GM12872 (cell line): ENCODE measurements at regions not wholly inside any gene's neighbourhood (a gene's known extent, or its start where the extent isn't known, plus 50 kb on each side); places are given as distances from the start of the nearest gene placed in this dataset.

Experiments used
- TF ChIP-seq, protein P1 (sequence below): IDR thresholded peaks from 3 replicates; pipeline ENCODE4 v1.5.1; 2011; ENCODE audit warnings: low read depth, mild to moderate bottlenecking, low read length, moderate library complexity; ENCODE audit not compliant: insufficient read depth

DNA sequence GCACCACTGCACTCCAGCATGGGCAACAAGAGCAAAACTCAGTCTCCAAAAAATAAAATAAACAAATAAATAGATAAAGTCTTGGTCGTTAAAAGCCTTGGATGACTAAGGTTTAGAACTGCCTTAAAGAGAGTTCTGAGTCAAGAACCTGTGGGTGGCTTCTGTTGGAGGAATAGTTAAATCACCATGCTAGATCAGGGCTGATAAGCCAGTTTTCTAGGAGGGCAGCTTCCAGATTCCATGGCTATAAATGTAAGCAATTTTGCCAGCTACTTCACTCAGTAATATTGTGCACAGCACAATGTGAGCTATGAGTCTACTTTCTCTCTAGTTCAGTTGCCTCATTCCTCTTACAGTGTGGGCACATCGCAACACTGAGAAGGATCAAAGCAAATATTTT is 242.1 kb upstream of the NUDT12 start:
- TF ChIP-seq, protein P1, sequence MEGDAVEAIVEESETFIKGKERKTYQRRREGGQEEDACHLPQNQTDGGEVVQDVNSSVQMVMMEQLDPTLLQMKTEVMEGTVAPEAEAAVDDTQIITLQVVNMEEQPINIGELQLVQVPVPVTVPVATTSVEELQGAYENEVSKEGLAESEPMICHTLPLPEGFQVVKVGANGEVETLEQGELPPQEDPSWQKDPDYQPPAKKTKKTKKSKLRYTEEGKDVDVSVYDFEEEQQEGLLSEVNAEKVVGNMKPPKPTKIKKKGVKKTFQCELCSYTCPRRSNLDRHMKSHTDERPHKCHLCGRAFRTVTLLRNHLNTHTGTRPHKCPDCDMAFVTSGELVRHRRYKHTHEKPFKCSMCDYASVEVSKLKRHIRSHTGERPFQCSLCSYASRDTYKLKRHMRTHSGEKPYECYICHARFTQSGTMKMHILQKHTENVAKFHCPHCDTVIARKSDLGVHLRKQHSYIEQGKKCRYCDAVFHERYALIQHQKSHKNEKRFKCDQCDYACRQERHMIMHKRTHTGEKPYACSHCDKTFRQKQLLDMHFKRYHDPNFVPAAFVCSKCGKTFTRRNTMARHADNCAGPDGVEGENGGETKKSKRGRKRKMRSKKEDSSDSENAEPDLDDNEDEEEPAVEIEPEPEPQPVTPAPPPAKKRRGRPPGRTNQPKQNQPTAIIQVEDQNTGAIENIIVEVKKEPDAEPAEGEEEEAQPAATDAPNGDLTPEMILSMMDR, result no peak

DNA sequence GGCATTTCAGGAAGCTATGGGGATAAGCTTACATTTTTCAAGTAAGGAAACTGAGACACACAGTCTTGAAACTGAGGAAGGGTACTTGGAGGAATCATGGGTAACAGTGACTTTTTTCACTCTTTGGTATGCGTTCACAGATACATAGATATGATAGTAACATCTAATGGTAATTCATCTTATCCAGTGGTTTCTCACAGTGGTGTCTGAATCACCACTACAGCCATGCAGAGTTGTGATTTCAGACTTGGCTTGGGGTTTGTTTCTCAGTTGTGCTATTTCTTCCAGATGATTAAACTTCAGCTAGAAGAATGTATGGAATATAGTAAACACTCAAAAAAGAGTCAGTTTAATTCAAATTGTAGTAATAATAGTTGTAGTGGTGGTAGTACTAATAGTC is 239.1 kb upstream of the NUDT12 start:
- TF ChIP-seq, protein P1, result no peak

DNA sequence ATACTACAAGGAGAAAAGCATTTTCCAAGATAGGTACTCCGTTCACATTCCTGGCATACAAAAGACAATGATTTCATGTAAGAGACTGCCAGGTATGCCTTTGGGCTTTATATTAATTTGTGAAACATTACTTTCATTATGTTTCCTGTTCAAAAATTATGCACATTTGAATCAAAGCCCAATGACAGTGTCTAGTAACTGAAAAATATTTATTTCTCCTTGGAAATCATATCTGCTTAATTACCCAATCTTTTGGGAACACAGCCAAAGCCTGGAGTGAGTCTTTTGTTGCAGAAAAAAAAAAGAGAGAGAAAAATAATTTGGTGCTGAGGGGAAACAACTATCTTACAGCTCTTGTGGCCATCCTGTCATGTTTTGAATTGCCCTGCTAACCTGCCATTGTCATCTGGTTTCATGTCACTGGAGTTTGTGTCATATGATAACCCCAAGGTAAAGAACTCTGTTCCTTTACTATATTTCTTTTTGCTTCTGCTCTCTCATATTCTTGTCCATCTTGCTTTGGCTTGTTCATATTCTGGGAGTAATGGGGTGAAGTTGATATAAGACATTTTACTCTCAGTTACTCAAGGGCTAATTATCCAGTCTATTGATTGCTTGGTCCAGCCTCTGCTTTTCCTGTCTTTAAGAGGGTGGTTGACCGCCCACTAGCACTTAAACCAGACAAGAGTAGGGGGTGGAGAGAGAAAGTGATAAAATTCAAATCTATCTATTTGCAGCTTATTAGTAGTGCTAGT is 238.3 kb upstream of the NUDT12 start:
- TF ChIP-seq, protein P1, result no peak

DNA sequence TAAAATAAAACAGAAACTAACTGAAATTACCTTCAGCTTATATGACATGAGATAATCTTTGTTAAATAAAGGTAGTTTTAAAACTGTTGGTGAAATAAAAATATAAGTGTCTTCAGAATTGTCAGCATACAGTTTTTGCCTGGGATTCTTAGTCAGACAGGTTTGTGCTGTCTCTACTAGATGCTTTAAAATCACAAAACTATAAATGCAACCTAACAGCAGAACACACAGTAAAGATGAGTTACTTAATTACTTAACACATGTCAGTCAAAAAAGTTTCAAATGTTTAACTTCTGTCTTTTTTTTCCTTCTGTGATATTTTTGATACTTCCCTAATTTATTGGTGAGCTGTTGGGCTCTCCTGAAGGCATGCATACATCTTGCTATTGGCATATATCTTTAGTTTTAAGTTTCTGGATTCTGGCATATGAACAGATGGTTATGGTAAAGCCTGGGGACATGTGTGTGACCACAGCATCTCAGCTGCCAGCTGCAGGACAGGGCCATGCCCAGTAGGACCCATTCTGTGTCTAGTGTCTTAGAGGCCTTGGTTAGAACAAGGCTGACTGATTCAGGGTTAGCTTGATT is 231.1 kb upstream of the NUDT12 start:
- TF ChIP-seq, protein P1, result no peak

DNA sequence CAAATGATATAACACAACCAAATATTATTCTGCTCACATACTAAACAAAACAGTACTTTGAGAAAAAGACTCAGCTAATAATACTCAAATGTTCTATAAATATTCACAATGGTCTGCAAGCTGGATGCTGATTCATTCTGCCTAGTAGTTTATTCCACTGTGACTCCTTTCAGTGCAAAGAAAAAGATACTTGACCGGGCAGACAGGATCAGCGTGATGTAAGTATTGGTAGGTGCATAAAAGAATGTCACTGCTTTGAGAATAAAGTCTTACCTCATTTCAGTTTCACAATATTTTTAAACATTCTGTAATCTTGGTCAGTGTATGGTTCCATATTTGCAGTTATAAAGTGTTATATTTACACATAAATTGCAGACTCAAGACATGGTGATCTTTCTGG is 223.0 kb upstream of the NUDT12 start:
- TF ChIP-seq, protein P1, result no peak

DNA sequence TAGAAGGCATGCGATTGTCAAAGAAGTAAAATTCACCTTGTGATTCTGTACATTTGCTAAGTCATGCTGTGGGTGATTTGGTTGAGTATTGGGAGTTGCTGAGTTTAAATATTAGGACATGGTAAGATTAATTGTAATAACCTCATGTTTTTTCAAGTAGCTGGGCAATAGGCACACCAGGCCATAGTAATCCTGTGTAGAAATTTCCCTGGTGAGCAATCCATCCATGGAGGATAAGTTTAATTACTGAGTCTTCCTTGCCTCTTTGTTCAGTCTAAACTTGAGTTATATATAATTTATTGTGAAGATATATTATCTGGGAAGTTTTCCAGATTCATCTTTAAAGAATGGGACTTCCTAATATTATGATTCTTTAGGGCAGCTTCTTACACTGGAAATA is 221.1 kb upstream of the NUDT12 start:
- TF ChIP-seq, protein P1, result no peak

DNA sequence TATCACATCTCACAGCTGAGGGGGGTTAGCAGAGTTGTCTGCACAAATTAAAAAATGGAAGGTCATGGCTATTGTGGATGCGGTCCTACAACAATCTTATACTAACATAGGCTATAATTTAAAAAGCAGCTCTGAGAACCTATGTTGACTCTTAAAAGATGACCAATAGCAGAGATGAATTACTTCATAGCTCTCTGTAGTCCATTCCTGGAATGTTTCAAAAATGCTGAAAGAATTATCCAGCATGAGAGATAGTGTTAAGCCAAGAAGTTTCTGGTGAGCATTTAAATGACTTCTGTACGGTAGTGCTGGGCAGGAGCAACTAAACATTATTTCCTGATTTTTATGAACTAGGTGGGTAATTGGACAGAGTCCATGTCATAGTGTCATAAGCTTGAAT is 218.2 kb upstream of the NUDT12 start:
- TF ChIP-seq, protein P1, result no peak
